GM18511 (cell line): ENCODE measurements at regions not wholly inside any gene's neighbourhood (a gene's known extent, or its start where the extent isn't known, plus 50 kb on each side); places are given as distances from the start of the nearest gene placed in this dataset.
"Not testable (repeated sequence)": the region's sequence is repeated elsewhere in the genome, so short reads cannot be mapped to it uniquely, and the experiment has no call there.

Experiments
- ATAC-seq: cut with Tn5 transposase; IDR thresholded peaks from one replicate; pipeline ENCODE4 v1.9.1; 2021; ENCODE audit warnings: mild to moderate bottlenecking, moderate library complexity; ENCODE audit not compliant: unreplicated experiment

- ATAC-seq = no peak
Measured at GRCh38 chrX:27404366-27404765, 58.8 kb downstream of the PPP4R3C start.

- no peak for ATAC-seq
Measured at GRCh38 chrX:27399146-27399456, 64.0 kb downstream of the PPP4R3C start.

GRCh38 chrX:27391623-27392022 lies 71.5 kb downstream of the PPP4R3C start:
- ATAC-seq = no peak

GRCh38 chrX:27381419-27381818 lies 81.7 kb downstream of the PPP4R3C start:
- ATAC-seq = no peak

GRCh38 chrX:27380163-27380845 lies 82.8 kb downstream of the PPP4R3C start:
- ATAC-seq = no peak

- ATAC-seq = no peak
Measured at GRCh38 chrX:27354021-27354420, 109.1 kb downstream of the PPP4R3C start.

- ATAC-seq = no peak
Measured at GRCh38 chrX:27350476-27350875, 112.7 kb downstream of the PPP4R3C start.

GRCh38 chrX:27336466-27337091 lies 126.6 kb downstream of the PPP4R3C start:
- peak; percentile 81 for ATAC-seq

GRCh38 chrX:27321632-27322031 lies 141.5 kb downstream of the PPP4R3C start:
- ATAC-seq = no peak

- no peak for ATAC-seq
Measured at GRCh38 chrX:27309406-27309805, 153.7 kb downstream of the PPP4R3C start.

- no peak for ATAC-seq
Measured at GRCh38 chrX:27307546-27307945, 155.6 kb downstream of the PPP4R3C start.

GRCh38 chrX:27292552-27292951 lies 170.6 kb downstream of the PPP4R3C start:
- not testable (repeated sequence) for ATAC-seq

- ATAC-seq = no peak
Measured at GRCh38 chrX:27276751-27277150, 186.4 kb downstream of the PPP4R3C start.

- no peak for ATAC-seq
Measured at GRCh38 chrX:27254656-27255055, 208.5 kb downstream of the PPP4R3C start.

GRCh38 chrX:27251369-27251768 lies 211.8 kb downstream of the PPP4R3C start:
- ATAC-seq = no peak

GRCh38 chrX:27242581-27242980 lies 220.6 kb downstream of the PPP4R3C start:
- no peak for ATAC-seq

GRCh38 chrX:27241981-27242380 lies 221.2 kb downstream of the PPP4R3C start:
- ATAC-seq = no peak

GRCh38 chrX:27240042-27240441 lies 223.1 kb downstream of the PPP4R3C start:
- not testable (repeated sequence) for ATAC-seq

GRCh38 chrX:27236681-27237080 lies 226.5 kb downstream of the PPP4R3C start:
- no peak for ATAC-seq

- no peak for ATAC-seq
Measured at GRCh38 chrX:27229721-27230120, 233.4 kb downstream of the PPP4R3C start.

- ATAC-seq = no peak
Measured at GRCh38 chrX:27222661-27223060, 240.5 kb downstream of the PPP4R3C start.

- ATAC-seq = no peak
Measured at GRCh38 chrX:27186671-27187070, 276.5 kb downstream of the PPP4R3C start.

GRCh38 chrX:27163236-27163635 lies 299.9 kb downstream of the PPP4R3C start:
- no peak for ATAC-seq
